NCI-H1694 (cell line): ENCODE measurements at regions not wholly inside any gene's neighbourhood (a gene's known extent, or its start where the extent isn't known, plus 50 kb on each side); places are given as distances from the start of the nearest gene placed in this dataset.
"Not testable (repeated sequence)": the region's sequence is repeated elsewhere in the genome, so short reads cannot be mapped to it uniquely, and the experiment has no call there.

ENCODE experiments used
- DNase-seq: peaks from one replicate; lab custom pipeline; 2025; lab: John Stamatoyannopoulos, UW

- DNase-seq: not testable (repeated sequence)
These were observed 1048.4 kb downstream of the PRIM2 start for GRCh38 chr6:58365856-58366255.

GRCh38 chr6:58406659-58407058 lies 1089.2 kb downstream of the PRIM2 start:
- DNase-seq: not testable (repeated sequence)

DNA sequence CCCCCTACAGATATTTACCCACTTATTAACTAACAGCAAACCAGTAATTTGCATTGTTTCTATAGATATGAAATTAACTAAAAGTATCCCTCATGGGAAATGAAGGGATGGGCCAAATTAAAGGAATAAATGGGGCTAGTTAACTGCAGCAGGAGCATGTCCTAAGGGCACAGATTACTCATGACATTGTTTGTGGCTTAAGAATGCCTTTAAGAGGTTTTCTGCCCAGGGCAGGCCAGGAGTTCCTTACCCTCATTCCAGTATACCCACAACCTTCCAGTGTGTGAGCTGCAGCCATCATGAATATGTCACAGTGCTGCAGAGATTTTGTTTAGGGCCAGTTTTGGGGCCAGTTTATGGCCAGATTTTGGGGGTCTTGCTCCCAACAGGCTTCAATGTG lies 1101.9 kb downstream of the PRIM2 start:
- DNase-seq: no peak
